DMS 273 (cell line): ENCODE measurements at regions not wholly inside any gene's neighbourhood (a gene's known extent, or its start where the extent isn't known, plus 50 kb on each side); places are given as distances from the start of the nearest gene placed in this dataset.
A peak's percentile ranks its signal among the peaks of the same experiment; 100 is the strongest.
"Not testable (repeated sequence)": the region's sequence is repeated elsewhere in the genome, so short reads cannot be mapped to it uniquely, and the experiment has no call there.

Experiments used
- DNase-seq: peaks from one replicate; lab custom pipeline; 2025; ENCODE audit not compliant: unreplicated experiment; lab: John Stamatoyannopoulos, UW

DNA sequence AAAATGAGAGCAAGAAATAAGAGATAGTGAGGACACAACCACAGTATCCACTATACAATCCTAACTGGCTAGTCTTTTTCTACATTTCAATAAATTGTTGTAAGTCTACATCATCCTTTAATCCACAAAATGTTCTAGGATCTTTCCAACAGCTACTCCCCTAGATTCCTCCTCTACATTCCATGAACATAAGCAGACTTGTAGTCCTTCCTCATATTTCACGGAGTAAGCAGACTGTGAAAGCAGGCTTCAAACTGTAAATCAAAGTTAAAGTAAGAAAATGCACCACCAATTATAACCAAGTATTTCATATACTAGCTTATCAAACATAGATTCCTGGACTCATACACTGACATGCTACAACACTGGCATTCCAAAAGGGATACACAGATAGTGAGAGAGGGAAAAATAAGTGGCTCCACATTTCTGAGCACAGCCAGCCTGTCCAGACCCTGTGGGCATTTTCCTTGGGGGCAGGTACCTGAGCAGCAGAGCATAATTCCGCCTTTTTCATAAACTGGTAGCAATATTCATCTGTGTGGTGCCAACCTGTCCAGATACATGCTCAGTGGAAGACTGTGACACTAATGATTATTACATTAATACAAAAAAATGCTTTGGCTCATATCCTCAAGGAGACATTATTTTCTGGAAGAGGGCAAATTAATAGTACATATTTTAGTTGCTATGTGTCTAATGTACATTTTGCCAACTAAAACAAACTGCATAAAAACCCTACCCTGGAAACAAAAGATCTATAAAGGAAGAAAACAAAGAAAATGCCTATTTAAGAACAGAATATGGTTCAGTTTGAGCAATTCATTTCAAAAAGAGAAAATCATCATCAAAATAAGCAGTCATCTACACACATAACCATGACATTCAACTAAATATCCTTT lies 113.3 kb upstream of the FSCB start:
- no peak for DNase-seq

DNA sequence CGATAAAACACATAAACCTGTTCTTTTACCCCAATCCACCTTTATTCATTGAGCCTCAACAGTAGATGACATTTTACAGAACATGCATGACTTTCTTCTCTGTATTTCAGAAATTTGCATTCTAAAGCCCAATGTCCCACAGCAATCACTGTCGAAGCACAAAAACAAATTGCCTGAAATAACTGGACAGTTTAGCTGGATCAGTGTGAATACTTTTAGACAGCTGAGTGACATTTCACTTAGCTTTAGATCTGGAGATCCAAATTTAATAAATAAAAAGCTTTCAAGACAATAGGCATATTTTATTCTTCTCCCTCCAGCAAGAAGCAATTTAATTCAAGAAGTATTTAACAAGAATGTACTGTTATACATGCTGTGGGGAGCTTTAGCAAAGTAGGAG lies 109.1 kb upstream of the FSCB start:
- no peak for DNase-seq

DNA sequence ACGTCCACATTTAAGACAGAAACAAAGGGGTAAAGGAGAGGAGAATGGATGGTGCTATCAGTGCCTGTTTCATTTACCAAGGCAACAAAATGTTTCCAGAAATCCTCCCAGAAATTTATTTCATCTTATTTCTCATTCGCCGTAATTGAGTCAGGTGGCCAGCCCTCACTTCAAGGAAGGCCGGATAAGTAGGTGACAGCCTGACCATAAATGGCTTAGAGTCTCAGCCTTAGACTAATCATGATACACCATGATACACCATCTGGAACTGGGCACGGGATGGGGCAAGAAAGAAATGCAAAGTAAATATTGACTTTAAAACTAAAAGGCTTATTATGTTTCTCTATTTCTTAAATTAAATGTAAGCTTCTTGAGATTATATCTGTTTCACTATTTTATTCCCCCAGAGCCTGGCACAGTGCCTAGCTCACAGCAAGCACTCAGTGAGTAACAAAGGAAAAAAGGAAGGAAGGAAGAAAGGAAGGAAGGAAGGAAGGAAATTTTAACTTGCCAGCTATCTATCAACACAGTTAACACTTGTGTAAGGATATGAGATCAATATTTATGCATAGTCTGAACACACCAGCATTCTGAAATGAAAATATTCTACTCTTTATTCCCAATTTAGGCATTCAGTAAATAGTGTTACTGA lies 106.1 kb upstream of the FSCB start:
- DNase-seq: peak; percentile 5

DNA sequence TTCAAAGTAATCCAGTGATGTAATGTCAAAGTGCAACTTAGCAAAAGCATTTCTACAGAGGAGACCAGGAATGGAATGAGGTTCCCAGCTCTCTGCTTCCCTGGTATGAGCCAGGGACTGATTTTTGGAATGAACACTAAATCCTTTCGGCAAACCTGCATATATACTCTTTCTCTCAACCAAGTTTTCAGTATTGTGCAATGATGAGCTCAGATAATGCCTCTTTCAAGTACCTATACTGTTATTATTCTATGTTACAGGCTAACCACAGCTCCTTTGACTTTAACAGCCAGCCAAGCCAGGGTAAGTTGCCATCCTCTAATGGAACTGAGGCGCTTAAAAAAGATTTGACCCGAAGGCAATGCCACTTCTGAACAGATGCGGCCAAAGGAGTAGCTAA lies 104.9 kb upstream of the FSCB start:
- no peak for DNase-seq

DNA sequence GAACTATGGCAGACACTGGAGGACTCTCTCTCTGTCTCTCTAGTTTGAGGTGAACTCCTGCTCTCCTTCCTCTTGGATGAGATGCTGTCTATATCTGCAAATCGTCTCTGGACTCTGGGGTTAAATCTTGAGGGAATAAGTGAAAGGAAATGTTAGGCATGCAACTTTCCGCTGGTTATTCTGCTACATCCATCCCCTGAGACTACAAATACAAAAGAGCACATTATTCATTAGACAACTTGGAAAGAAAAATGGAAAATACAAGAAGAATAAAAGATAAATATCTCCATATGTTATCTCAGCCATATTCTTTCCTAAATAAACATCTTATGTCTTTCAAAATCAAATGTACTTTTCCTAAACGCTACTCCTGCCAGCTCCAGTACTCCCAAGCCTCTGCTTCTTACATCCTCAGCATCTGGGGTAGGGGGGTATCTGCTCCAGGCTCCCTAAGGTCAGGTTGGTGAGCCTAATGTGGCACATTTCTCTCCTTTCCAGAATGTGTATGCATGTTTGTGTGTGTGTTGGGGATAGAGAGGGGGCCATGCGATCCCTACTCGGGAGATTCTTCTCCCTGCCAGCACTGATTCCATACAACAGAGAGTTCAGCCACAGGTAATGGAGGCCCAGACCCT lies 102.9 kb upstream of the FSCB start:
- no peak for DNase-seq

DNA sequence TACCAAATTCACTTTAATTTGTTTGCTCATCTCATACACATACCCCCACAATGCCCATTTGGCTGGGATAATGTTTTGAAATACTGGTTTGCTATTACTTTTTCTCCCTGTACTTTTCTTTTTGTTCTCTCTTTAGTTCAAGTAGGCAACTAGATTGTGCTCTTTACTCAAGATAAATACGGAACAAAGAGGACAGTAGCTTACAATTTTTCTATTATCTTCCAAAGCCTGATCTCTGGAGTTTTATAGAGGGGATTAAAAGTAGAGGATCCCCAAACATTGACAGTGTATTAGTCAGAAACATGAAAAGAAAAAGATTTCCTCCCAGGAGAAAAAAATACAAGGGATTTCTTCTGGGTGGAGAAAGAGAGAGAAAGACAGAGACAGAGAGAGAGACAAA lies 102.1 kb upstream of the FSCB start:
- DNase-seq: no peak

DNA sequence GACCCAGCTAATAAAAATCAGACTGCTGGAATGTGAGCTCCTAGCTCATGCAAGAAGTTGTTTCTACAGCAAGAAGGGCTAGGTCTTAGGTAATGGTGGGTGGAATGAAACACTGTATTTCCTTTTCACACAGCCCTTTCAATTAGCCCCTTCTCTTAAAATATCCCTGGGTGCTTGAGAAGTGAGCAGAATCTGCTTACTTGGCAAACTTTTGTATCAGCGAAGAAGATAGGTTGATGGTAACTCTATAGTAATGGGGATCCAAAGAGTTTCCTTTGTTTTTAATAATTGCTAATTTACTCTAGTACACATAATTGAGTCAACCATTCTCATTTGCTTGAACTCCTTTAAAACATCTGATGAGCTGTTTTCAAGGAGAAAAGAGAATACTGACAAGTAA lies 100.6 kb upstream of the FSCB start:
- DNase-seq: no peak

DNA sequence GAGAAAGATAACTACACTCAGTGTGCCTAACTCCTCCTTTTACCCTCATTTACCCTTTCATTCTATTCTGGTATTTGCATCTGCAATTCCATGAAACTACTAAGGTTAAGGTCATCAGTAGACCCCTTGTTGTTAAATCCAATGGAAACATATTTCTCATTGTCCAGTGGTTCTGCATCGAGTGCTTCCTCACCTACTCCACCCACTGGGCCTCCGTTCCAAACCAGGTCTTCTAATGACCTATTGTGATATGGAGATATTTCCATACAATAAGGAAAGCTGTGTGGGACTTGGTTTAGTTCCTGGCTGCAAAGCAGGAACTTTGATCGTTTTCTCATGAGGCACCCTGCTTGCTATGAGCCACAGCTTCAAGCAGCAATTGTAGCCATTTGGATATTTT lies 99.5 kb upstream of the FSCB start:
- no peak for DNase-seq

DNA sequence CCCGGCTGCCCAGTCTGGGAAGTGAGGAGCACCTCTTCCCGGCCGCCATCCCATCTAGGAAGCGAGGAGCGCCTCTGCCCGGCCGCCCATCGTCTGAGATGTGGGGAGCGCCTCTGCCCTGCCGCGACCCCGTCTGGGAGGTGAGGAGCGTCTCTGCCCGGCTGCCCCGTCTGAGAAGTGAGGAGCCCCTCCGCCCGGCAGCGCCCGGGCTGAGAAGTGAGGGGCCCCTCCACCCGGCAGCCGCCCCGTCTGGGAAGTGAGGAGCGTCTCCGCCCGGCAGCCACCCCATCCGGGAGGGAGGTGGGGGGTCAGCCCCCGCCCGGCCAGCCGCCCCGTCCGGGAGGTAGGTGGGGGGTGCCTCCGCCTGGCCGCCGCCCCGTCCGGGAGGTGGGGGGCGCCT lies 94.2 kb upstream of the FSCB start:
- not testable (repeated sequence) for DNase-seq

DNA sequence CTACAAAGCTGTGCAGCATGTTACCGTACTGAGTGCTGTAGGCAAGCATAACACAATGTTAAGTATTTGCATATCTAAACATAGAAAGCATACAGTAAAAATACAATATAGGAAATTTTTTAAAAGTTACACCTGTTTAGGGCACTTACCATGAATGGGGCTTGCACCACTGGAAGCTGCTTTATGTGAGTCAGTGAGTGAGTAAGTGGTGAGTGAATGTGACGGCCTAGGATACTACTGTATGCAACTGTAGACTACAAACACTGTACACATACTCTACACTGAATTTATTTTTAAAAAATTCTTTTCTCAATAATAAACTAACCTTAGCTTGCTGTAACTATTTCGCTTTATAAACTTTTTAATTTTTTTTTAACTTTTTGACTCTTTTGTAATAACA lies 82.1 kb upstream of the FSCB start:
- DNase-seq: no peak

DNA sequence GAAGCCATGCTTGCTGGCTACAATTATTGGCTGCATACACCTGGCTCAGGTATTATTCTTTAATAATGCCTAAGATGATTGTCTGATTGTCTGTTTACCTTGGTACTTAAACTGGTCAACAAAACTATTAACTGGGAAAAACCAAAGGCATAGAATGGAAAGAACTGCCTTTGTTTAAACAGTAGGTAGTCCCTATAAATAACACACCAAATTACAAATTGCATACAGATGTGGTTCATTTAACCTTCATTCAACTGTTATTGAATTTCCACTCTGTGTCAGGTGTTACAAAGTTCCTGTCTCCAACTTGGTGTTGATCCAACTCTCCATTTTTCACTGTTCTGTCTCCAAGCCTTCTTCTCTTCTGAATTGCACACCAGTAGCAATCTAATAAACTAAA lies 79.8 kb upstream of the FSCB start:
- DNase-seq: no peak

DNA sequence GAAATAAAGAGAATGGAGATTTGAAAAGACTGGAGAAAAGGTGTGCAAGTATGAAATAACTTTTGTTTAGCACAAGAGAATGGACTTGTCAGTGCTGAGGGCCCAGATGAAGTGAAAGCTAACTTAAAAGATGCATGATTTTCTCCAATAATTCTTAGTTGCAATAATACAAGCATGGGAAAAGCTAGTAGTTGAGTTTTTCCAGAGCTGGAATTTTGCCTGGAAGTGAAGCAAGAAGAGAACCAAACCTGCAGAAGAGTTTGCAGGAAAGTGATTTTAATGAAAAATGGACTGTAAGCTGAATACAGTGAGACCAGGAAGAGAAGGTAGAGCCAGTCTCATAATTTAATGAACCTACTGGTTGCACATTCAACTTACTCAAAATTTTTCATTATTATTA lies 69.3 kb upstream of the FSCB start:
- DNase-seq: no peak

DNA sequence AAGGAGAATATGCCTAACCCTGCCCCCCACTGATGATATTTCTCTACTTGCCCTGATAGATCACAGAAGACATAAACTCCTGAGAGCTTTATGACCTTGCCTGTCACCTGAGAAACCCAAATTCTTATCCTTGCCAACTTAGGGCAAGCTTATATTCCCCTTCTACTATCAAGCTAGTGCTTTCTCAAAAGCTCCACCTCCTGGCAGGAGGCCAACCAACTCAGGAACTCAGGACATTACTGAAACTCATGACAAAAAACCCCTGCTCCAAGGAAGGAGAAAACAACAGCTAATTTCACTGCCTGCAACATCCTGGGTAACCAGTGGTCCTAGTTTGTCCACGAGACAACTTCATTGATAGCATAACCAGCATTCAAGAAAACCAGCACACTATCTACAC lies 60.9 kb upstream of the FSCB start:
- no peak for DNase-seq

DNA sequence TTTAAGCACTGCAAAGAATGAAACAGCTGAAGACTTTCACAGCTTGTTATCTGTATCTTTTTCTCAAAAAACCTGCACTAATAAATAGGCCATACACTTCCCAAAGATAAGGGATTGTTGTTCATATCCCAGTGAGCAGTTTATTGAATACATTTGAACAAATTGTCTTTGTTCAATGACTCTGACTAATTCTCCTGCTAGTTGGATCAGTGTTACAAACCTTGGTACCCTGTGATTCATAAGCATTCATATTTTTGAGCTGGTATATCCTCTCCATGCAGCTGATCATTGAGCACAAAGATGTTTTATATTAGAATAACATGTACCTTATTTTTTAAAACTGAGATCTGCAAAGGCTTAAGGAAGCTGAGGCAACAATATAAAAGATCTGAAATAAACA lies 58.9 kb upstream of the FSCB start:
- DNase-seq: no peak

DNA sequence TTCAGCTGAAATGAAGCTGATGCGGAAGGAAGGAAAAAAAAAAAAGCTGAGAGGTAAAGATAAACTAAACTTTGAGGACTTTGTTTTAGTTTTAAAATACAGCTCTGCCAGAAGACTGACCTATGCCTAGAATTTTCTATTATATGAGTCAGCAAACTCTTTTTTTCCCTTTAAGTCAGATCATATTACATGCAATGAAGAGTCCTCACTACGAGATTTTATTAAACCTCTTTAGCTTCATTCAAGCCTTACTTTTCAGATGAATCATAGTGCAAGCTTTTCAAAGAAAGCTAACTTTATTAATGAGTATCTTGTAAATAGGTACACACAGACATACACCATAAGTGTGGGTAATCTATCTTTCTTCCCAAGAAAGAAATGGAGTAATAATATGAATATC lies 57.8 kb upstream of the FSCB start:
- DNase-seq: no peak
